ENCODE measurements at regions not wholly inside any gene's neighbourhood (a gene's known extent, or its start where the extent isn't known, plus 50 kb on each side); places are given as distances from the start of the nearest gene placed in this dataset.
"Not testable (repeated sequence)": the region's sequence is repeated elsewhere in the genome, so short reads cannot be mapped to it uniquely, and the experiment has no call there.

DNA sequence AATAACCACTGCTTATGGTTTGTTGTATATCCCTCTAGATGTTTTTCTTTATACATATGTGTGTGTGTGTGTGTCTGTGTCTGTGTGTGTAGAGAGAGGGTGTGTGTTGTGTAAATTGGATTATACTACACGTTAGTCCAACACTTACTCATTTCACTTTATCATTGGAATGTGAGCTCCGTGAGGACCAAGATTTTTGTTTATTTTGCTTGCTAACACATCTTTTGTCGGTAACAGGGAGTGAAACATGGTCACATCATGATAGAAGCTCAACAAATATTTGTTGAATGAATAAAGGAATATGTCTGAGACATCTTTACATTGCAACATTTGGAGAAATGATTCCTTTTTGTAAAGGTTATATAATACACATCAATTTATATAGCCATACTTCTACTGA, 94.2 kb upstream of the ADORA2B start:
- not testable (repeated sequence) for TF ChIP-seq CTCF (conservative IDR thresholded peaks at IDR 0.05; ENCODE audit: low read depth, low read length); EZH2 (IDR thresholded peaks at IDR 0.05; ENCODE audit: borderline replicate concordance, low read depth, low read length, poor library complexity, severe bottlenecking)
